MM.1S (cell line): ENCODE measurements at regions not wholly inside any gene's neighbourhood (a gene's known extent, or its start where the extent isn't known, plus 50 kb on each side); places are given as distances from the start of the nearest gene placed in this dataset.

Experiments used
- EZH2 ChIP-seq: fragments of 300-600 bp; sonication (generic); optimal IDR thresholded peaks from 2 replicates; pipeline ENCODE3; 2017; ENCODE audit warnings: low read depth, mild to moderate bottlenecking, antibody characterized with exemption, low read length, mixed read lengths
- EZH2phosphoT487 ChIP-seq: fragments of 300-600 bp; sonication (generic); IDR thresholded peaks from 2 replicates; pipeline ENCODE4 v1.6.1; 2018; ENCODE audit warnings: antibody characterized with exemption, low read length
- TF ChIP-seq, protein P1 (sequence below): fragments of 300-600 bp; sonication (generic); IDR thresholded peaks from 2 replicates; pipeline ENCODE4 v1.5.1; 2016; ENCODE audit warnings: antibody characterized with exemption, low read length, mixed read lengths

DNA sequence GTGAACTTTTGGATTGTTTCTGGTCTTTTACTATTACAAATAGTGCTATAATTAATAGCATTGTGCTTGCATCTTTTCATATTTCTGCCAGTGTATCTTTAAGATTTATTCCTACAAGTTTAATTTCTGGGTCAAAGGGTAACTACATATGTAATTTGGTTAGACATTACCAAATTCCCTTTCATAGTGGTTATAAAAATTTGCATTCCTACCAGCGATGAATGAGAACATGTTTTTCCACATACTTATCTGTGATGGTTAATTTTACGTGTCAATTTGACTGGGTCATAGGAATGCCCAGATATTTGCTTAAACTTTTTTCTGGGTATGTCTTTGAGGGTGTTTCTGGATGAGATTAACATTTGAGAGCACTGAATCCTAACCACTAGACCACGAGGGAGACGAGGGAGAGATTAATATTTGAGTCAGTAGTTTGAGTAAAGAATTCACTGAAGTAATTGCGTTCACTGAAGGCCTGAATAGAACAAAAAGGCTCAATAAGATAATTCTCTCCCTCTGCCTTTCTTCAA, 132.3 kb upstream of the NEO1 start:
- TF ChIP-seq, protein P1, sequence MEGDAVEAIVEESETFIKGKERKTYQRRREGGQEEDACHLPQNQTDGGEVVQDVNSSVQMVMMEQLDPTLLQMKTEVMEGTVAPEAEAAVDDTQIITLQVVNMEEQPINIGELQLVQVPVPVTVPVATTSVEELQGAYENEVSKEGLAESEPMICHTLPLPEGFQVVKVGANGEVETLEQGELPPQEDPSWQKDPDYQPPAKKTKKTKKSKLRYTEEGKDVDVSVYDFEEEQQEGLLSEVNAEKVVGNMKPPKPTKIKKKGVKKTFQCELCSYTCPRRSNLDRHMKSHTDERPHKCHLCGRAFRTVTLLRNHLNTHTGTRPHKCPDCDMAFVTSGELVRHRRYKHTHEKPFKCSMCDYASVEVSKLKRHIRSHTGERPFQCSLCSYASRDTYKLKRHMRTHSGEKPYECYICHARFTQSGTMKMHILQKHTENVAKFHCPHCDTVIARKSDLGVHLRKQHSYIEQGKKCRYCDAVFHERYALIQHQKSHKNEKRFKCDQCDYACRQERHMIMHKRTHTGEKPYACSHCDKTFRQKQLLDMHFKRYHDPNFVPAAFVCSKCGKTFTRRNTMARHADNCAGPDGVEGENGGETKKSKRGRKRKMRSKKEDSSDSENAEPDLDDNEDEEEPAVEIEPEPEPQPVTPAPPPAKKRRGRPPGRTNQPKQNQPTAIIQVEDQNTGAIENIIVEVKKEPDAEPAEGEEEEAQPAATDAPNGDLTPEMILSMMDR, result no peak
- TF ChIP-seq EZH2 (no peak), EZH2phosphoT487 (no peak)
